ENCODE measurements at regions not wholly inside any gene's neighbourhood (a gene's known extent, or its start where the extent isn't known, plus 50 kb on each side); places are given as distances from the start of the nearest gene placed in this dataset.

GRCh38 chr15:81064253-81064652 lies 63.5 kb downstream of the TLNRD1 start:
- TF ChIP-seq EZH2 (IDR thresholded peaks at IDR 0.05) (no peak), CTCF (IDR thresholded peaks at IDR 0.05) (no peak)

All from neural progenitor cell (in vitro differentiated cells).